Dermis microvascular lymphatic vessel endothelial cell (primary cell): ENCODE measurements at regions not wholly inside any gene's neighbourhood (a gene's known extent, or its start where the extent isn't known, plus 50 kb on each side); places are given as distances from the start of the nearest gene placed in this dataset.

Source experiments
- DNase-seq, 2 donors: peaks; one replicate each; pipeline versions ENCODE4 v3.0.0 to v3.0.0-alpha.2; 2010; ENCODE audit warnings: low read depth in 2 of 2

DNA sequence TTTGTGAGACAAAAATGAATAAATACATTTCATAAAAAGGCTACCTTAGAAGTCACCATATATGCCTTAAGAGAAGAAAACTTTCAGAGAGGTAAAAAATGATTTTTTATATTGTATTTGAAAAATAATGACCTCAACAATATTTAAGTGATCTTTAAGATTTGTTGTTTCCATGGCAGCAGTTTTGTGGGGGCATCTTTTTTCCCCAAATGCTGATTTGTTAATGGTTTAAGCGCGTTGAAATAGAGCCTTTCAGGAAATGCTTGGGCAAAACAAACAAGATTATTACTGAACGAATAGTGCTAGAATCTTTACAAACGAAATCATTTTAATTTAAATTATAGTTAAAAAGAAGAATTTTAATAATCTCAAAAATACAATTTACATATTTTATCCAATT is 103.1 kb upstream of the MYO16 start:
- no peak for DNase-seq

DNA sequence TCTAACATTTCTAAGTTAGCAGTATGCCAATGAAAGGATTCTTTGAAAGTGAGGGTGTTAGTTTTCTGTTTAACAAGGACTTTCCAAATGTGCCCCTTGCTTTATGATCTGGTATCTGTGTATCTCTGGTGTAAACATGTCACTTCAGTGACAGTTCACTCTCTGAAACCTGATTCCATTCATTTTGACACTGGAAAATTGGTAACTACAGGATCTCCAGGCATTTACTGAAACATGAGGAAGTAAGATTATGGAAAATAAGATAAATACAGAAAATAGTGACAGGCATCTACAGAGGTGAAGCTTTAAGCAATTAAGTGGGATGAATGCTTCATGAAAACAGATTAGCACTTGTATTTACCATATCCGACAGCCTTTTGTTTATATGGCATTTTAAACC is 101.6 kb upstream of the MYO16 start:
- DNase-seq, result no peak

- DNase-seq, result no peak
Measured at GRCh38 chr13:108528303-108528702, 101.1 kb upstream of the MYO16 start.

DNA sequence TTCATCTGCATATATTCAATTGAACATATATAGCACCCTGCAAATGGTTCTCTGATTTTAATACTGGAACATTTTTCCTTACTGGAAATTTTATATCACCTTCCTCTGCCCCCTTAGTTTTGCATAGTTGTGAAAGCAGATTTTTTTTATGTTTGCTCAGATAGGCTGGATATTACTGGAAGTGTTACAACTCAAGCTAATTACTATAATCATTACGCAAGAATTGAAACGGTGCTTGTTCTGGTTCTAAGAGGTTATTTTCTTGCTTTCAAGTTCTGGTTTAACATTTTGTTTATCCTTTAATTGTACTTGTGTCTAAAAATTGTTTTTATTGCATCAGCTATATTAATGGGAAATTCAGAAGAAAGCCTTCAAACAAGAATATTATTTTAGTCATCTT is 95.6 kb upstream of the MYO16 start:
- DNase-seq, result no peak

DNA sequence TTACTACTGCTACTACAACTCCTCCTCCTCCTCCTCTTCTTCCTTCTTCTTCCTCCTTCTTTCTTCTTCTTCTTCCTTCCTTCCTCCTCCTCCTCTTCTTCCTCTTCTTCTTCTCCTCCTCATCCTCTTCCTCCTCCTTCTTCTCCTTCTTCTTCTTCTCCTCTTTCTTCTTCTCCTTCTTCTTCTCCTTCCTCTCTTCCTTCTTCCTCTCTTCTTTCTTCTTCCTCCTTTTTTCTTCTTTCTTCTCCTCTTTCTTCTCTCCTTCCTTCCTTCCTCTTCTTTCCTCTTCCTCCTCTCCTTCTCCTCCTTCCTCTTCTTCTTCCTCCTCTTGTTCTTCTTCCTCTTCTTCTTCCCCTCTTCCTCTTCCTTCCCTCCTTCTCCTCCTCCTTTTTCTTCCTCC is 94.7 kb upstream of the MYO16 start:
- DNase-seq, result no peak

DNA sequence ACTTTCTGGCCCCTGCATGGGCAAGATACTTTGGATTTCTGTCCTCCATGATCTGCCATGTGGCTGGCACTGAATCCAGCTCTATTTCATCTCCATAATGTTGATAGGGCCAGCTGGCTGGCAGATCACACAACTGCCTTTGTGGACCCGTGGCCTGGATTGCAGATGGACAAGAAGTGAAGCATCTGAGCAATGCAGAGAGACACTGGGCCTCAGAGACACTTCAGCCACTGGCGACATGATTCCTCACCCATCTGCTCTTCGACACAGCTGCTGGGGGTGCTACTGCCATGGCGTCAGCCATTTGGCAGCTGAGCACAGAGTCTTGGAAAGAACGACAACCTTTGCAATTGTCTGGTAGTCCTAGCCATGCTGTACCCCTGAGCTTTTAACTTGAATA is 79.5 kb upstream of the MYO16 start:
- DNase-seq, result no peak

DNA sequence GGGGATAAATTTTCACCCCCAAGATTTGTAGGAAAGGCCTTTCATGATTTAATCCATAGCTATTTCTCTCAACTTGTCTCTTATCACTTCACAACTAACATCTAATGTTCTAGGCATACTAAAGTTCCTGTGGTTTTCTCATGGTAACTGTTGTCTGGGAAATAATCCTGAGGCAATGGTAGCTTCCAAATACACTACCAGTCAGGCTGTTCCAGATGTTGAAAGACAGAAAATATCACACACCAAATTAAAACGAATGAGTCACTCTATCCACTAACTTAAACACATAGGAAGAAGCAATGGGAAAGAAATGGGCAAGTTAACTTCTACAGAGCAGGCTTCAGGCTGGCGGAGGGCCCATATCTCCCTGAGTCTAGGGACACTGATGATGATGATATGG is 77.7 kb upstream of the MYO16 start:
- DNase-seq, result no peak

DNA sequence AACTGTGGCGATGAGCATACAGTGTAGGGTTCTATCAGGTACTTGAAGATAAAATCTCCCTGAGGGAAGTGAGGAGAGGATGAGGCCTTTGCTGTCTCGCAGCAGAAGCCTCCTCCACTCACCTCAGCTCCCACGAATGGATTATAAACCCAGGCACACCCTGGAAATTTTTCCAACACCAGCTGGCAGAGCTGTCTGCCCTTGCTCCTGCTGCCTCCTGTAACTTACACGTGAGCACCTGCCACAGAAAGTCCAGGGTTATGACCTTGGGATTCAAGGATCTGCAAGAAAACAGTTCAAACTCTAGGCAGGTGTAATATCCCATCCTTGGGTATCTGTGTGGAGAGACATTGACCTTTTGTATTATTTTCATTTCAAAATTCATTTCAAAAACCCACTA is 70.9 kb upstream of the MYO16 start:
- DNase-seq, result no peak

GRCh38 chr13:108560093-108560492 is 69.3 kb upstream of the MYO16 start:
- no peak for DNase-seq

DNA sequence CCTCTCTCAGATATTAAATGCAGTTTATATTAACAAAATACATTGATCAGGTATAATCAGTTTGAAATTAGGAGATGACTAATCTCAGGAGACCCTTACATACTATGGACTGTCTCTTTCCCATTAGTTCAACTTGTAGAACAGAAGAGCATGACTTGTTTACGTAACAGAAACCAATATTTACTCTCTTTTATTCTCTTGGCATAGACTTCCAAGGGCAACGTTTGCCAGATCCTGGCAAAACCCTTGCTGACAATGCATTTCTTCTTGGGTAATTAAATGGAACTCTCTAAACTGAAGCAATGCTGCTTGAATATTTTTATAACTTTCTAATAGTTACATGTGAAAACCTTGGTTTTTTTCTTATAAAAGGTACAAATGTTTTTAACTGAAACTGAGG is 68.3 kb upstream of the MYO16 start:
- DNase-seq, result no peak

- no peak for DNase-seq
Measured at GRCh38 chr13:108566413-108567170, 62.8 kb upstream of the MYO16 start.

- no peak for DNase-seq
Measured at GRCh38 chr13:108572782-108573211, 56.6 kb upstream of the MYO16 start.

- no peak for DNase-seq
Measured at GRCh38 chr13:108573455-108573854, 56.0 kb upstream of the MYO16 start.

DNA sequence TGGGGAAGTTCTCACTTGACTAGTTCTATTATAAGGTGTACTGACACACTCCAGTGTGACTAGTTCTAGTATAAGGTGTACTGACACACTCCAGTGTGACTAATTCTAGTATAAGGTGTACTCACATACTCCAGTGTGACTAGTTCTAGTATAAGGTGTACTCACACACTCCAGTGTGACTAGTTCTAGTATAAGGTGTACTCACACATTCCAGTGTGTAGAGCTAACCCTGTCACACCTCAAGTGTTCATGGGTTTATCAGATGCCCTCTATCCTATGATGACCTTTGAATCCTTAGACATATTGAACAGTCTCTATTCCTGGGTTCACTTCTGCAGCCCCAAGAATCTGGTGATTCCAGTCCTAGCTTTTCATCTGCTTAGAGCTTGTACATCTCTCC is 54.6 kb upstream of the MYO16 start:
- DNase-seq, result no peak

DNA sequence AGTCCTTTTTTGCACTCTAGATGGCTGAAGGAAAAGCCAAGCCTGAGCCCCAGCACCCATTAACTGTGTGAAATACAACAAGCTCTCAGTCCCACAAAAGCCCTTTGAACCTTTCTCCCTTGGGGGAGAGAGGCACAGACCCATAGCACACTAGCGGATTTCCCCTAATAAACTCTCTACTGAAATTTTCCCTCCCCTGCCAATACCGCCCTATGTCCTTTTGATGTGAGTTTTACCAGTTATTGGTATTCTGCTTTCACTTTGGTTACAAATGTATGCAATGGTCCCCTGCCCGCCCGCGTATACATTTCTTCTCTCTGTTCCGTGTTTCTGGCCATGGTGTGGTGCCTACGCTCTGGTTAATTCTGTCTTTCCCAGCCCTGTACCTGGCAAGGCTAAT is 54.0 kb upstream of the MYO16 start:
- no peak for DNase-seq
